ENCODE measurements at regions not wholly inside any gene's neighbourhood (a gene's known extent, or its start where the extent isn't known, plus 50 kb on each side); places are given as distances from the start of the nearest gene placed in this dataset.
"Not testable (repeated sequence)": the region's sequence is repeated elsewhere in the genome, so short reads cannot be mapped to it uniquely, and the experiment has no call there.

- TF ChIP-seq CTCF (IDR thresholded peaks at IDR 0.05); POLR2AphosphoS5 (IDR thresholded peaks at IDR 0.05; ENCODE audit: low read depth, low read length): not testable (repeated sequence)
Observed at GRCh38 chr16:64662312-64662711, 459.6 kb downstream of the CDH11 start.
